ENCODE measurements at regions not wholly inside any gene's neighbourhood (a gene's known extent, or its start where the extent isn't known, plus 50 kb on each side); places are given as distances from the start of the nearest gene placed in this dataset.

DNA sequence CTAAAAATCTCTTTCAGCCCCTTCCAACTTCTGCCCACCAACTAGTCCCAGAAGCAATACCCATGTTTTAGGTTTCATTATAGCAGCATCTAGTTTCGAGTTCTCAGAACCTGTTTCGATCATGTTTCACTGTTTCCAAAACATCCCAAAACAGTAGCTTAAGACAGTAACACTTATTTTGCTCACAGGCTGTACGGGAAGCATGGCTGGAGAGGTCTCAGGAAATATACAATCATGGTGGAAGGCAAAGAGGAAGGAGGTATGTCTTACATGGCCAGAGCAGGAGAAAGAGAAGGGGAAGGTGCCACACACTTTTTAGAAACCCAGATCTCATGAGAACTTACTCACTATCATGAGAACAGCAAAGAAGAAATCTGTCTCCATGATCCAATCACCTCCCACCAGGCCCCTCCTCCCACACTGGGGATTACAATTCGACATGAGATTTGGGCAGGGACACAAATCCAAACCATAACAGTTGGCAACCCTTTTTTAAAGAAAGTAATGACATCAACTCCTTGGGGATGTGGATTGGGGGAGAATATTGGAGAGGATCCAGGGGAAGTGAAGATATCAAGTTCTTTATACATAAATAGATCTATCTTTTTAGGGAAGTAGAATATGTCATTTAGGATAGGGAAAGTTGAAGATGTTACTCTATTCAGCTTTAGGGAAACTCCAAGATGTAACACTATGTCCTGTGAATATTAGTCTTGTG lies 269.9 kb upstream of the PLEKHG7 start (continued):
- TF ChIP-seq, protein P1, sequence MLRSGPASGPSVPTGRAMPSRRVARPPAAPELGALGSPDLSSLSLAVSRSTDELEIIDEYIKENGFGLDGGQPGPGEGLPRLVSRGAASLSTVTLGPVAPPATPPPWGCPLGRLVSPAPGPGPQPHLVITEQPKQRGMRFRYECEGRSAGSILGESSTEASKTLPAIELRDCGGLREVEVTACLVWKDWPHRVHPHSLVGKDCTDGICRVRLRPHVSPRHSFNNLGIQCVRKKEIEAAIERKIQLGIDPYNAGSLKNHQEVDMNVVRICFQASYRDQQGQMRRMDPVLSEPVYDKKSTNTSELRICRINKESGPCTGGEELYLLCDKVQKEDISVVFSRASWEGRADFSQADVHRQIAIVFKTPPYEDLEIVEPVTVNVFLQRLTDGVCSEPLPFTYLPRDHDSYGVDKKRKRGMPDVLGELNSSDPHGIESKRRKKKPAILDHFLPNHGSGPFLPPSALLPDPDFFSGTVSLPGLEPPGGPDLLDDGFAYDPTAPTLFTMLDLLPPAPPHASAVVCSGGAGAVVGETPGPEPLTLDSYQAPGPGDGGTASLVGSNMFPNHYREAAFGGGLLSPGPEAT (IDR thresholded peaks at IDR 0.05; ENCODE audit: low read depth), result peak; percentile 81
- TF ChIP-seq BCL11A (IDR thresholded peaks at IDR 0.05; ENCODE audit: low read depth, low read length) (no peak), SREBF1 (IDR thresholded peaks at IDR 0.05; ENCODE audit: low read length) (no peak), CBX3 (IDR thresholded peaks at IDR 0.05; ENCODE audit: borderline replicate concordance, low read depth) (no peak), SUPT20H (IDR thresholded peaks at IDR 0.05; ENCODE audit: borderline replicate concordance, control insufficient read depth, low read depth, low read length) (no peak), HCFC1 (IDR thresholded peaks at IDR 0.05; ENCODE audit: low read length) (no peak), SMC3 (IDR thresholded peaks at IDR 0.05; ENCODE audit: borderline replicate concordance, low read length) (no peak), TCF12 (IDR thresholded peaks at IDR 0.05; ENCODE audit: low read depth, low read length) (0 out of 2 replicates have a peak, but pooled peaks have one; percentile 47), NRF1 (conservative IDR thresholded peaks at IDR 0.05; ENCODE audit: low read depth, low read length) (no peak), TBL1XR1 (IDR thresholded peaks at IDR 0.05; ENCODE audit: low read depth, low read length) (no peak), MYC (IDR thresholded peaks at IDR 0.05; ENCODE audit: insufficient read depth, insufficient read length, insufficient replicate concordance, low read length, severe bottlenecking) (no peak)
- TF ChIP-seq, protein P2, sequence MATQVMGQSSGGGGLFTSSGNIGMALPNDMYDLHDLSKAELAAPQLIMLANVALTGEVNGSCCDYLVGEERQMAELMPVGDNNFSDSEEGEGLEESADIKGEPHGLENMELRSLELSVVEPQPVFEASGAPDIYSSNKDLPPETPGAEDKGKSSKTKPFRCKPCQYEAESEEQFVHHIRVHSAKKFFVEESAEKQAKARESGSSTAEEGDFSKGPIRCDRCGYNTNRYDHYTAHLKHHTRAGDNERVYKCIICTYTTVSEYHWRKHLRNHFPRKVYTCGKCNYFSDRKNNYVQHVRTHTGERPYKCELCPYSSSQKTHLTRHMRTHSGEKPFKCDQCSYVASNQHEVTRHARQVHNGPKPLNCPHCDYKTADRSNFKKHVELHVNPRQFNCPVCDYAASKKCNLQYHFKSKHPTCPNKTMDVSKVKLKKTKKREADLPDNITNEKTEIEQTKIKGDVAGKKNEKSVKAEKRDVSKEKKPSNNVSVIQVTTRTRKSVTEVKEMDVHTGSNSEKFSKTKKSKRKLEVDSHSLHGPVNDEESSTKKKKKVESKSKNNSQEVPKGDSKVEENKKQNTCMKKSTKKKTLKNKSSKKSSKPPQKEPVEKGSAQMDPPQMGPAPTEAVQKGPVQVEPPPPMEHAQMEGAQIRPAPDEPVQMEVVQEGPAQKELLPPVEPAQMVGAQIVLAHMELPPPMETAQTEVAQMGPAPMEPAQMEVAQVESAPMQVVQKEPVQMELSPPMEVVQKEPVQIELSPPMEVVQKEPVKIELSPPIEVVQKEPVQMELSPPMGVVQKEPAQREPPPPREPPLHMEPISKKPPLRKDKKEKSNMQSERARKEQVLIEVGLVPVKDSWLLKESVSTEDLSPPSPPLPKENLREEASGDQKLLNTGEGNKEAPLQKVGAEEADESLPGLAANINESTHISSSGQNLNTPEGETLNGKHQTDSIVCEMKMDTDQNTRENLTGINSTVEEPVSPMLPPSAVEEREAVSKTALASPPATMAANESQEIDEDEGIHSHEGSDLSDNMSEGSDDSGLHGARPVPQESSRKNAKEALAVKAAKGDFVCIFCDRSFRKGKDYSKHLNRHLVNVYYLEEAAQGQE (IDR thresholded peaks at IDR 0.05; ENCODE audit: low read depth, low read length), result no peak
- TF ChIP-seq, protein P3, sequence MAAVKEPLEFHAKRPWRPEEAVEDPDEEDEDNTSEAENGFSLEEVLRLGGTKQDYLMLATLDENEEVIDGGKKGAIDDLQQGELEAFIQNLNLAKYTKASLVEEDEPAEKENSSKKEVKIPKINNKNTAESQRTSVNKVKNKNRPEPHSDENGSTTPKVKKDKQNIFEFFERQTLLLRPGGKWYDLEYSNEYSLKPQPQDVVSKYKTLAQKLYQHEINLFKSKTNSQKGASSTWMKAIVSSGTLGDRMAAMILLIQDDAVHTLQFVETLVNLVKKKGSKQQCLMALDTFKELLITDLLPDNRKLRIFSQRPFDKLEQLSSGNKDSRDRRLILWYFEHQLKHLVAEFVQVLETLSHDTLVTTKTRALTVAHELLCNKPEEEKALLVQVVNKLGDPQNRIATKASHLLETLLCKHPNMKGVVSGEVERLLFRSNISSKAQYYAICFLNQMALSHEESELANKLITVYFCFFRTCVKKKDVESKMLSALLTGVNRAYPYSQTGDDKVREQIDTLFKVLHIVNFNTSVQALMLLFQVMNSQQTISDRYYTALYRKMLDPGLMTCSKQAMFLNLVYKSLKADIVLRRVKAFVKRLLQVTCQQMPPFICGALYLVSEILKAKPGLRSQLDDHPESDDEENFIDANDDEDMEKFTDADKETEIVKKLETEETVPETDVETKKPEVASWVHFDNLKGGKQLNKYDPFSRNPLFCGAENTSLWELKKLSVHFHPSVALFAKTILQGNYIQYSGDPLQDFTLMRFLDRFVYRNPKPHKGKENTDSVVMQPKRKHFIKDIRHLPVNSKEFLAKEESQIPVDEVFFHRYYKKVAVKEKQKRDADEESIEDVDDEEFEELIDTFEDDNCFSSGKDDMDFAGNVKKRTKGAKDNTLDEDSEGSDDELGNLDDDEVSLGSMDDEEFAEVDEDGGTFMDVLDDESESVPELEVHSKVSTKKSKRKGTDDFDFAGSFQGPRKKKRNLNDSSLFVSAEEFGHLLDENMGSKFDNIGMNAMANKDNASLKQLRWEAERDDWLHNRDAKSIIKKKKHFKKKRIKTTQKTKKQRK (IDR thresholded peaks at IDR 0.05; ENCODE audit: low read depth, low read length), result no peak
- TF ChIP-seq, protein P4, sequence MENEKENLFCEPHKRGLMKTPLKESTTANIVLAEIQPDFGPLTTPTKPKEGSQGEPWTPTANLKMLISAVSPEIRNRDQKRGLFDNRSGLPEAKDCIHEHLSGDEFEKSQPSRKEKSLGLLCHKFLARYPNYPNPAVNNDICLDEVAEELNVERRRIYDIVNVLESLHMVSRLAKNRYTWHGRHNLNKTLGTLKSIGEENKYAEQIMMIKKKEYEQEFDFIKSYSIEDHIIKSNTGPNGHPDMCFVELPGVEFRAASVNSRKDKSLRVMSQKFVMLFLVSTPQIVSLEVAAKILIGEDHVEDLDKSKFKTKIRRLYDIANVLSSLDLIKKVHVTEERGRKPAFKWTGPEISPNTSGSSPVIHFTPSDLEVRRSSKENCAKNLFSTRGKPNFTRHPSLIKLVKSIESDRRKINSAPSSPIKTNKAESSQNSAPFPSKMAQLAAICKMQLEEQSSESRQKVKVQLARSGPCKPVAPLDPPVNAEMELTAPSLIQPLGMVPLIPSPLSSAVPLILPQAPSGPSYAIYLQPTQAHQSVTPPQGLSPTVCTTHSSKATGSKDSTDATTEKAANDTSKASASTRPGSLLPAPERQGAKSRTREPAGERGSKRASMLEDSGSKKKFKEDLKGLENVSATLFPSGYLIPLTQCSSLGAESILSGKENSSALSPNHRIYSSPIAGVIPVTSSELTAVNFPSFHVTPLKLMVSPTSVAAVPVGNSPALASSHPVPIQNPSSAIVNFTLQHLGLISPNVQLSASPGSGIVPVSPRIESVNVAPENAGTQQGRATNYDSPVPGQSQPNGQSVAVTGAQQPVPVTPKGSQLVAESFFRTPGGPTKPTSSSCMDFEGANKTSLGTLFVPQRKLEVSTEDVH (IDR thresholded peaks at IDR 0.05; ENCODE audit: low read depth, partially characterized antibody), result no peak
- TF ChIP-seq, protein P5, sequence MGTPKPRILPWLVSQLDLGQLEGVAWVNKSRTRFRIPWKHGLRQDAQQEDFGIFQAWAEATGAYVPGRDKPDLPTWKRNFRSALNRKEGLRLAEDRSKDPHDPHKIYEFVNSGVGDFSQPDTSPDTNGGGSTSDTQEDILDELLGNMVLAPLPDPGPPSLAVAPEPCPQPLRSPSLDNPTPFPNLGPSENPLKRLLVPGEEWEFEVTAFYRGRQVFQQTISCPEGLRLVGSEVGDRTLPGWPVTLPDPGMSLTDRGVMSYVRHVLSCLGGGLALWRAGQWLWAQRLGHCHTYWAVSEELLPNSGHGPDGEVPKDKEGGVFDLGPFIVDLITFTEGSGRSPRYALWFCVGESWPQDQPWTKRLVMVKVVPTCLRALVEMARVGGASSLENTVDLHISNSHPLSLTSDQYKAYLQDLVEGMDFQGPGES (IDR thresholded peaks at IDR 0.05), result no peak

Measured in GM12878 (cell line).